HAP-1 (cell line): ENCODE measurements at regions not wholly inside any gene's neighbourhood (a gene's known extent, or its start where the extent isn't known, plus 50 kb on each side); places are given as distances from the start of the nearest gene placed in this dataset.

Source experiments
- DNase-seq, 2 experiments: peaks; one replicate each; pipeline ENCODE4 v3.0.0-alpha.2; 2016 to 2020; ENCODE audit warnings: low spot score in 2 of 2
- H3K27me3 ChIP-seq: fragments of 250-450 bp; sonication (Bioruptor Pico); 2 replicates; pipeline ENCODE4 v1.5.1; 2020; ENCODE audit warnings: low read depth, mild to moderate bottlenecking, moderate library complexity
- H3K36me3 ChIP-seq: fragments of 250-450 bp; sonication (Bioruptor Pico); replicated peaks from 2 replicates; pipeline ENCODE4 v1.5.1; 2020; ENCODE audit warnings: mild to moderate bottlenecking
- H3K4me1 ChIP-seq: fragments of 250-450 bp; sonication (Bioruptor Pico); 2 replicates; pipeline ENCODE4 v1.5.1; 2020; ENCODE audit warnings: mild to moderate bottlenecking
- H3K4me3 ChIP-seq: fragments of 250-450 bp; sonication (Bioruptor Pico); 2 replicates; pipeline ENCODE4 v1.5.1; 2020; ENCODE audit warnings: mild to moderate bottlenecking, moderate library complexity
- H3K9me3 ChIP-seq: fragments of 250-450 bp; sonication (Bioruptor Pico); 2 replicates; pipeline ENCODE4 v1.5.1; 2020; ENCODE audit warnings: mild to moderate bottlenecking, moderate library complexity
- in situ Hi-C: fragments of 300-500 bp; cut with MboI; formaldehyde crosslinking; loops from 3 replicates; pipeline ENCODE4 v1.14.3; 2020; ENCODE audit warnings: low sequenced_read_pairs, inconsistent platforms, mixed read lengths

DNA sequence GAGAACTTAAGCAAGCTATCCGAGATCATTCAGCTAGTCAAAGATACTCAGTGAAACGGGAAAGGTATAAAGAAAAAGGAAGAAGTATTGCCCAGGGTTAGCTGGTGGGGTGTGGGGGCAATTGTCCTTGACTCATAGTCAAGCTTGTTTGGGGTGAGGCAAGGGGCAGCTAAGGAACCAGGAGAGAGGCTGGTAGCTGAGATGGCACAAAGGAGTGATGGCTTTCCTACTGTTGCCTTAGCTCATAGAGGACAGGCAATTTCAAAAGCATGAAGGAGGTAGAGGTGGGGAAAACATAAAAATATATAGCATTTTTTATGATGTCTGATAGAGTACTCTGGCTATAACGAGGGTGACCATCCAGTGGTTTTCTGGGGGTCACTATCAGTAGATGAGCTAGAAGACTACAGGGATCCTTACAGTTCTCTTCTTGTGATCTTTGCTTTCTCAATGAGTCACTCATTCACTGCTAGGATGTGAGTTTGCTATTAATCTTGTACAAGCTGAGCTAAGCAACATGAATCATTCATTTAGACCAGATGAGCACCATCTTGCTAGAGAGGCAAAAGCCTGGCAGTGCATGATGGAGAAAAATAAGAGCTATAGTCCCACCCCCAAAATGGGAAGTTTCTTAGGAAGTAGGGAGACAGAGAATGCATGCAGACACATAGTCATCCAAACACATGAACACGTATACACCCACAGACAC, 207.1 kb upstream of the PFN2 start:
- no peaks in the 10 kb centered on the region; the same call in 1 of the 2 replicates for H3K4me1 ChIP-seq
- no peaks in the 10 kb centered on the region for H3K27me3 ChIP-seq
- no peaks in the 10 kb centered on the region for H3K36me3 ChIP-seq
- H3K4me3 ChIP-seq = no peak overlapping the region
- no peak for DNase-seq
- in situ Hi-C loops = no loop called here
- H3K9me3 ChIP-seq = no peaks in the 10 kb centered on the region

- Histone ChIP-seq H3K9me3 (no peaks in the 10 kb centered on the region), H3K27me3 (no peaks in the 10 kb centered on the region), H3K4me1 (peaks cover 14% of the 10 kb centered on the region), H3K36me3 (no peaks in the 10 kb centered on the region), H3K4me3 (no peak overlapping the region)
- no peak for DNase-seq
- in situ Hi-C loops = no loop called here
Observed at GRCh38 chr3:150174179-150174578, 203.5 kb upstream of the PFN2 start.

- Histone ChIP-seq H3K4me1 (peaks cover 20% of the 10 kb centered on the region), H3K36me3 (no peaks in the 10 kb centered on the region), H3K4me3 (no peak overlapping the region), H3K27me3 (no peaks in the 10 kb centered on the region), H3K9me3 (no peaks in the 10 kb centered on the region)
- peak in 1 of 2 experiments; percentile 43 for DNase-seq
- in situ Hi-C loops = no loop called here
Observed at GRCh38 chr3:150172356-150172755, 201.7 kb upstream of the PFN2 start.

DNA sequence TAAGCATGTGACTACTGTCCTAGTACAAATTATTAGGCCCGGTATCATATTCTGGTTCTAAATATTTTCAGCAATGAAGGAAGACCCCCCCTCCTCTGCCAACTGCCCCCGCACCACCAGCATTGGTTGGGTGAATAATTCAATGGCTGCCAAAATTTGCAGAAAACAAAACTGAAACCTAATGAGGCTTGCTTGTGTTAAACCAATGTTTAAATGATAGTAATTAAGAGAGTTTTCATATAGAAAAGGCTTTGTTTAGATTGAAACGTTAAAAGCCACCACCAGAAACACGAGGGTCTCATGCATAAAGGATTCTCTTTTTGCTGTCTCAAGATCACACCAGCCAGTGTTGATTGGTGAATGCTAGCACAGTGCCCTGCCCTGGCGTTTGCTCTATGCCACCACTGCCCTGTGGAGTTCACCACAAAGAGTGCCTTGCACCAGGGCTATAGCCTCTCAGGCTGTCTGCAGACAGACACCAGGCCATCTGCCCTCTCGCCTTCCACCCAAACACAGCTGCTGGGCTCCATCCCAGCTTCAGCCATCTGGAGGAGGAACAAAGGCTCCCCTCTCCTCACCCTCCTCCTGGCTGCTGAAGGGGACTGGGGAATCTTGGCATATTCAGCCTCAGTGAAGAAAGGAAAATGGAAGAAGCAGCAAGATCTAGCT, 200.3 kb upstream of the PFN2 start:
- H3K36me3 ChIP-seq = no peaks in the 10 kb centered on the region
- no peak for DNase-seq
- no peaks in the 10 kb centered on the region for H3K9me3 ChIP-seq
- H3K4me1 ChIP-seq = peaks cover 23% of the 10 kb centered on the region
- in situ Hi-C loops = no loop called here
- no peak overlapping the region for H3K4me3 ChIP-seq
- H3K27me3 ChIP-seq = no peaks in the 10 kb centered on the region

- Histone ChIP-seq H3K9me3 (no peaks in the 10 kb centered on the region), H3K4me3 (no peak overlapping the region), H3K4me1 (peaks cover 33% of the 10 kb centered on the region), H3K27me3 (no peaks in the 10 kb centered on the region), H3K36me3 (no peaks in the 10 kb centered on the region)
- DNase-seq = peak; percentile 42 to 53
- in situ Hi-C loops = no loop called here
Observed at GRCh38 chr3:150169330-150169940, 198.7 kb upstream of the PFN2 start.

GRCh38 chr3:150168698-150169097, 198.0 kb upstream of the PFN2 start:
- in situ Hi-C loops = no loop called here

DNA sequence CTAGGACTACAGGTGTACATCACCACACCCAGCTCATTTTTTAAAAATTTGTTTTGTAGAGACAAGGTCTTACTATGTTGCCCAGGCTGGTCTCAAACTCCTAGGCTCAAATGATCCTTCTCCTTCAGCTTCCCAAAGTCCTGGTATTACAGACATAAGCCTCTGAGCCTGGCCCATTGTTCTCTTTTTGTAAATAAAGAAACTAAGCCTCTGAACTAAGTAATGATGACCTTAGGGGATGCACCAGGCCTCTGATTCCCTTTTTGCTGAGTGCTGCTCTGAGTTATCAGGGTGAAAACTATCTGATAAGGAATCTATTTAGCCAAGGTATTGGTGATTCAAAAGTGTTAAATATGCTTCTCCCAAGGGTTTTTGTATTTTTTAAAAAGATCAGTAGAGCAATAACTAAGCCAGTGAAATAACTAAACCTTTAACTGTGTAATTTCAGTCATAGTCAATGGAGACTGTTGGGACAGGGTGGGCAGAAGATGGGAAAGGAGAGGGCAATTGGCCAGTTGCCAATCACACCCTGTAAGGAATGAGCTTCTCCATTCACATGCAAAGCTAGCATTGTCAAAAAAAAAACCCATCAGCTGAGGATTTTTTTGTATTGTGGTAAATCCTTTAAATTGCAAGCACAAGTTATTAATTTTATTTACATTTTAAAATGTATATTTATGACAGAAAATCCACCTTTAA, 194.8 kb upstream of the PFN2 start:
- H3K27me3 ChIP-seq = no peaks in the 10 kb centered on the region

More at GRCh38 chr3:150168698-150169097, 198.0 kb upstream of the PFN2 start:
- peak in 1 of 2 experiments; percentile 32 for DNase-seq
- H3K27me3 ChIP-seq = no peaks in the 10 kb centered on the region
- H3K9me3 ChIP-seq = no peaks in the 10 kb centered on the region
- no peak overlapping the region for H3K4me3 ChIP-seq
- H3K36me3 ChIP-seq = no peaks in the 10 kb centered on the region
- H3K4me1 ChIP-seq = peaks cover 33% of the 10 kb centered on the region

GRCh38 chr3:150161011-150161410, 190.3 kb upstream of the PFN2 start:
- Histone ChIP-seq H3K4me1 (peaks cover 10% of the 10 kb centered on the region), H3K36me3 (no peaks in the 10 kb centered on the region; the same call in 1 of the 2 replicates), H3K27me3 (no peaks in the 10 kb centered on the region), H3K9me3 (no peaks in the 10 kb centered on the region), H3K4me3 (no peak overlapping the region)
- DNase-seq = no peak
- in situ Hi-C loops = no loop called here

More for the DNA sequence above, 194.8 kb upstream of the PFN2 start:
- Histone ChIP-seq H3K36me3 (no peaks in the 10 kb centered on the region; the same call in 1 of the 2 replicates), H3K4me1 (peaks cover 27% of the 10 kb centered on the region), H3K4me3 (no peak overlapping the region), H3K9me3 (no peaks in the 10 kb centered on the region)
- in situ Hi-C loops = no loop called here
- peak; percentile 71 to 72 for DNase-seq

GRCh38 chr3:150158943-150159625, 188.4 kb upstream of the PFN2 start:
- in situ Hi-C loops = no loop called here
- Histone ChIP-seq H3K36me3 (no peaks in the 10 kb centered on the region; the same call in 1 of the 2 replicates), H3K9me3 (no peaks in the 10 kb centered on the region), H3K4me3 (no peak overlapping the region), H3K4me1 (no peaks in the 10 kb centered on the region), H3K27me3 (no peaks in the 10 kb centered on the region)
- no peak for DNase-seq

DNA sequence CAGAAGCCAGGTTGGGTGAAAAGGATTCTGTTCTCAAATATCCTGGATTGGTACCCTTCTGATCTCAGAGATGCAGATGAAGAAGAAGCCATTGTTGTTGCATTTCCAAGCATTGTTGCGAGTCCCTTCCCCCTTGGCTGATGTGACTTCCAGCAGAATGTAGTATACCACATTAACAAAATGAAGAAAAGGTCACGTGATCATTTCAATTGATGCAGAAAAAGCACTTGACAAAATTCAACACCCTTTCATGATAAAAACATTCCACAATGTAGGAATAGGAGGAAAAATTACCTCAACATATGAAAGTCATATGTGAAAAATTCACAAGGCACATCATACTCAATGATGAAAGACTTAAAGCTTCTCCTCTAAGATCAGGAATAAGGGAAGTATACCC, 181.9 kb upstream of the PFN2 start:
- in situ Hi-C loops = no loop called here
- H3K27me3 ChIP-seq = no peaks in the 10 kb centered on the region
- no peak overlapping the region for H3K4me3 ChIP-seq
- DNase-seq = no peak
- H3K36me3 ChIP-seq = no peaks in the 10 kb centered on the region
- no peaks in the 10 kb centered on the region for H3K4me1 ChIP-seq
- no peaks in the 10 kb centered on the region for H3K9me3 ChIP-seq

DNA sequence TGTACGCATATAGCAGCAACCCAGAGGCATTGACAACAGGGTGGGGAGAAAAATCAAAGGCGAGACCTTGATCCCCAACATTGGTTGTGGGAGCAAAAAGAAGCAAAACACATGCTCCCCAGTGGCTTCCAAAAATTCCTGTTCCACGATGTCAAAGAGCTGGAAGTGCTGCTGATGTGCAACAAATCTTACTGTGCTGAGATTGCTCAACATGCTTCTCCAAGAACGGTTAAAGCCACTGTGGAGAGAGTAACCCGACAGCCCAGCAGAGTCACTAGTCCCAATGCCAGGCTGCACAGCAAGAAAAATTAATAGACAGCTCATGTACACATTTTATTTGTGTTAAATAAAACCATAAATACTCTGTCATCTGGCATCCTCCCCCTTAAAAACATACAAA, 179.9 kb upstream of the PFN2 start:
- Histone ChIP-seq H3K4me3 (no peak overlapping the region), H3K36me3 (no peaks in the 10 kb centered on the region), H3K9me3 (no peaks in the 10 kb centered on the region), H3K4me1 (no peaks in the 10 kb centered on the region), H3K27me3 (no peaks in the 10 kb centered on the region)
- in situ Hi-C loops = no loop called here
- DNase-seq = no peak

- no peaks in the 10 kb centered on the region for H3K4me1 ChIP-seq
- no peak for DNase-seq
- no peak overlapping the region for H3K4me3 ChIP-seq
- no peaks in the 10 kb centered on the region for H3K9me3 ChIP-seq
- H3K36me3 ChIP-seq = no peaks in the 10 kb centered on the region
- in situ Hi-C loops = no loop called here
- no peaks in the 10 kb centered on the region for H3K27me3 ChIP-seq
Observed at GRCh38 chr3:150149651-150150051, 179.0 kb upstream of the PFN2 start.

DNA sequence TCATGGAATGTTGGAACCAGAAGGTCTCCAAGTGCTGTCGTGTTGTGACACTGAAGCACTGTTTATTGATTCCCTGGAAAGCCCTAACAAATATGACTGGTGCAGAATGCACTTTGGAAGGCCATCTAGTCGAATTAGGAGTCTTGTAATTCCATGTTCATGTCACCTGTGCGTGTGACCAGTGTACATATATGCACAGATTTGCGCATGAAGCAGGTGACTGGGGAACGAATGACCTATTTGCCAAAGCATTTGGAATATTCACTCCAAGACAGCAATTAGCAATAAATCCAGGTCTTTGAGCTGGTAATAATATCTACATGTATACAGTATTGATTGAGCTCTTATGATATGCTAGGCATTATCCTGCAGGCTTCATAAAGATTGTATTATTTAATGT, 177.5 kb upstream of the PFN2 start:
- H3K9me3 ChIP-seq = no peaks in the 10 kb centered on the region
- in situ Hi-C loops = no loop called here
- no peaks in the 10 kb centered on the region for H3K4me1 ChIP-seq
- DNase-seq = no peak
- H3K27me3 ChIP-seq = no peaks in the 10 kb centered on the region
- no peaks in the 10 kb centered on the region for H3K36me3 ChIP-seq
- H3K4me3 ChIP-seq = no peak overlapping the region
